HCT116 (cell line): ENCODE measurements at regions not wholly inside any gene's neighbourhood (a gene's known extent, or its start where the extent isn't known, plus 50 kb on each side); places are given as distances from the start of the nearest gene placed in this dataset.

Experiments
- ATAC-seq: fragments of 200-7000 bp; cut with Tn5 transposase; 2 replicates; pipeline ENCODE4 v1.9.1; 2020; ENCODE audit warnings: mild to moderate bottlenecking, moderate library complexity
- BruUV-seq: library from RNA; stranded (reverse); fragments of 400-500 nt; replicated peaks from 2 replicates; lab custom pipeline; 2021; lab: Mats Ljungman, UMichigan
- CTCF ChIA-PET: fragments of 300-600 bp; sonication (Branson Sonifier 250); formaldehyde crosslinking; loops from one replicate; lab custom pipeline; 2021; ENCODE audit warnings: antibody characterized with exemption; lab: Charles Lee
- POLR2A ChIA-PET: fragments of 300-600, 350-600 bp; sonication (Branson Sonifier 250); formaldehyde crosslinking; loops from one replicate; lab custom pipeline; 2021; ENCODE audit warnings: antibody characterized with exemption; lab: Charles Lee
- RAD21 ChIA-PET, 2 experiments: fragments of 300-600 bp; sonication (Branson Sonifier 250); formaldehyde crosslinking; loops; one replicate each; lab custom pipeline; 2023; ENCODE audit warnings: low total read pairs in 2 of 2; ENCODE audit not compliant: uncharacterized antibody in 2 of 2, unreplicated experiment in 2 of 2, low non-redundant PET in 1 of 2; lab: Charles Lee
- DNase-seq: peaks from one replicate; pipeline ENCODE4 v3.0.0-alpha.2; 2010; ENCODE audit warnings: low read depth, low spot score
- H2AFZ ChIP-seq: fragments of 200-600 bp; shearing (Covaris generic), sonication (generic); 2 replicates; pipeline ENCODE4 v1.6.1; 2017; ENCODE audit warnings: low read depth, mixed run types, mixed read lengths, antibody characterized with exemption, low read length; ENCODE audit not compliant: poor library complexity, severe bottlenecking
- H3K27ac ChIP-seq: 2 replicates; pipeline ENCODE4 v1.5.1; 2012; ENCODE audit warnings: low read depth, low read length
- H3K27me3 ChIP-seq: fragments of 200-600 bp; sonication (generic); 2 replicates; pipeline ENCODE4 v1.6.1; 2016; ENCODE audit warnings: mixed run types, low read length, mixed read lengths; ENCODE audit not compliant: insufficient read depth
- H3K36me3 ChIP-seq, 2 experiments: fragments of 200-500 bp in 1 of 2; fragments of 200-600 bp in 1 of 2; sonication (Bioruptor generic) in 1 of 2; sonication (generic) in 1 of 2; 2 replicates each; pipeline versions ENCODE4 v1.5.1 to v1.6.1; 2014 to 2016; ENCODE audit warnings: low read length in 2 of 2, inconsistent platforms in 1 of 2, mixed read lengths in 1 of 2, mixed run types in 1 of 2; ENCODE audit not compliant: insufficient read depth in 2 of 2, control insufficient read depth in 1 of 2
- H3K4me1 ChIP-seq, 2 experiments: fragments of 200-600 bp in 1 of 2; sonication (generic) in 1 of 2; 2 replicates each; pipeline versions ENCODE4 v1.5.1 to v1.6.1; 2012 to 2017; ENCODE audit warnings: low read length in 2 of 2, inconsistent platforms in 1 of 2, mild to moderate bottlenecking in 1 of 2, mixed read lengths in 1 of 2, mixed run types in 1 of 2, moderate library complexity in 1 of 2; ENCODE audit not compliant: insufficient read depth in 2 of 2, control insufficient read depth in 1 of 2
- H3K4me2 ChIP-seq: fragments of 200-600 bp; sonication (generic); 2 replicates; pipeline ENCODE4 v1.6.1; 2017; ENCODE audit warnings: mixed run types, low read length, mixed read lengths
- H3K4me3 ChIP-seq, 2 experiments: fragments of 200-600 bp in 1 of 2; sonication (generic) in 1 of 2; replicated peaks in 1 of 2; 2 replicates each; pipeline ENCODE4 v1.5.1; 2011 to 2016; ENCODE audit warnings: low read length in 2 of 2, control low read depth in 1 of 2, low read depth in 1 of 2, mild to moderate bottlenecking in 1 of 2, mixed read lengths in 1 of 2, mixed run types in 1 of 2
- H3K79me2 ChIP-seq: fragments of 200-600 bp; sonication (generic); 2 replicates; pipeline ENCODE4 v1.6.1; 2017; ENCODE audit warnings: mild to moderate bottlenecking, mixed run types, low read length, moderate library complexity, mixed read lengths; ENCODE audit not compliant: insufficient read depth
- H3K9ac ChIP-seq: fragments of 200-600 bp; sonication (generic); 2 replicates; pipeline ENCODE4 v1.6.1; 2016; ENCODE audit warnings: low read length, mixed read lengths
- H3K9me2 ChIP-seq: fragments of 200-600 bp; sonication (generic), shearing (Covaris generic); 2 replicates; pipeline ENCODE4 v1.6.1; 2017; ENCODE audit warnings: mixed run types, mild to moderate bottlenecking, moderate library complexity; ENCODE audit not compliant: insufficient read depth
- H3K9me3 ChIP-seq, 2 experiments: fragments of 200-500 bp in 1 of 2; fragments of 200-600 bp in 1 of 2; sonication (Bioruptor generic) in 1 of 2; sonication (generic) in 1 of 2; 2 replicates each; pipeline ENCODE4 v1.6.1; 2014 to 2017; ENCODE audit warnings: low read length in 2 of 2, mixed read lengths in 2 of 2, inconsistent platforms in 1 of 2, low read depth in 1 of 2, mild to moderate bottlenecking in 1 of 2, mixed run types in 1 of 2, moderate library complexity in 1 of 2; ENCODE audit not compliant: control insufficient read depth in 1 of 2, insufficient read depth in 1 of 2
- H4K20me1 ChIP-seq: fragments of 200-600 bp; sonication (generic), shearing (Covaris generic); 2 replicates; pipeline ENCODE4 v1.6.1; 2017; ENCODE audit warnings: mixed run types, mild to moderate bottlenecking, moderate library complexity; ENCODE audit not compliant: insufficient read depth
- ATF3 ChIP-seq: IDR thresholded peaks from 2 replicates; pipeline ENCODE4 v1.6.1; 2012
- CBX3 ChIP-seq: IDR thresholded peaks from 2 replicates; pipeline ENCODE4 v1.6.1; 2012; ENCODE audit warnings: low read depth
- CEBPB ChIP-seq: IDR thresholded peaks from 2 replicates; pipeline ENCODE4 v1.6.1; 2012; ENCODE audit warnings: low read depth
- EGR1 ChIP-seq: IDR thresholded peaks from 2 replicates; pipeline ENCODE4 v1.6.1; 2012; ENCODE audit warnings: low read depth
- ELF1 ChIP-seq: IDR thresholded peaks from 2 replicates; pipeline ENCODE4 v1.6.1; 2012; ENCODE audit warnings: low read depth, borderline replicate concordance
- EZH2phosphoT487 ChIP-seq: fragments of 200-600 bp; IDR thresholded peaks from 2 replicates; pipeline ENCODE4 v1.6.1; 2018; ENCODE audit warnings: antibody characterized with exemption, borderline replicate concordance
- FOSL1 ChIP-seq: IDR thresholded peaks from 2 replicates; pipeline ENCODE4 v1.6.1; 2012; ENCODE audit warnings: low read depth
- JUND ChIP-seq: IDR thresholded peaks from 2 replicates; pipeline ENCODE4 v1.6.1; 2012
- MAX ChIP-seq: IDR thresholded peaks from 2 replicates; pipeline ENCODE4 v1.6.1; 2012
- POLR2A ChIP-seq: IDR thresholded peaks from 2 replicates; pipeline ENCODE4 v1.7.0; 2011; ENCODE audit warnings: borderline replicate concordance; ENCODE audit not compliant: insufficient read depth, insufficient read length; ENCODE audit errors: extremely low read depth
- POLR2AphosphoS5 ChIP-seq: IDR thresholded peaks from 2 replicates; pipeline ENCODE4 v1.6.1; 2011; ENCODE audit warnings: mild to moderate bottlenecking, low read depth, low read length, moderate library complexity
- RAD21 ChIP-seq: IDR thresholded peaks from 2 replicates; pipeline ENCODE4 v1.6.1; 2012; ENCODE audit warnings: low read depth, mild to moderate bottlenecking
- REST ChIP-seq: IDR thresholded peaks from 2 replicates; pipeline ENCODE4 v1.6.1; 2012; ENCODE audit warnings: low read depth
- SP1 ChIP-seq: IDR thresholded peaks from 2 replicates; pipeline ENCODE4 v1.6.1; 2012; ENCODE audit warnings: low read depth
- SRF ChIP-seq: IDR thresholded peaks from 2 replicates; pipeline ENCODE4 v1.6.1; 2012; ENCODE audit warnings: low read depth
- TCF7L2 ChIP-seq: IDR thresholded peaks from 2 replicates; pipeline ENCODE4 v1.7.0; 2011; ENCODE audit warnings: borderline replicate concordance, inconsistent platforms; ENCODE audit not compliant: insufficient read depth, insufficient read length; ENCODE audit errors: extremely low read depth
- YY1 ChIP-seq: IDR thresholded peaks from 2 replicates; pipeline ENCODE4 v1.6.1; 2011; ENCODE audit warnings: low read length, low read depth, moderate library complexity, mild to moderate bottlenecking; ENCODE audit not compliant: insufficient replicate concordance; ENCODE audit errors: extremely low read depth
- ZBTB33 ChIP-seq: IDR thresholded peaks from 2 replicates; pipeline ENCODE4 v1.6.1; 2011; ENCODE audit warnings: mild to moderate bottlenecking, low read length, moderate library complexity; ENCODE audit not compliant: insufficient replicate concordance; ENCODE audit errors: extremely low read depth
- ZFX ChIP-seq: fragments of 450-650 bp; IDR thresholded peaks from 2 replicates; pipeline ENCODE4 v1.6.1; 2017
- ZNF274 ChIP-seq: fragments of 200-500 bp; sonication (Bioruptor generic); IDR thresholded peaks from 2 replicates; pipeline ENCODE4 v1.6.1; 2014; ENCODE audit warnings: mild to moderate bottlenecking, low read depth, low read length, inconsistent platforms
- intact Hi-C: fragments of 100-400 bp; cut with micrococcal nuclease; formaldehyde crosslinking; loops from 2 replicates; pipeline ENCODE4 v1.10.0; 2022

- H3K27ac ChIP-seq: no peak overlapping the region
- no peaks in the 10 kb centered on the region for H3K79me2 ChIP-seq
- no peak overlapping the region for H2AFZ ChIP-seq
- H3K9me2 ChIP-seq: no peaks in the 10 kb centered on the region
- no peaks in the 10 kb centered on the region for H3K4me1 ChIP-seq
- ChIA-PET POLR2A (no interaction called here), CTCF (no interaction called here), RAD21 (no interaction called here)
- H3K9me3 ChIP-seq: 0 out of 4 replicates have a peak, but pooled peaks cover 0 to 5% of the 10 kb centered on the region in 2 experiments
- no peak overlapping the region for H3K4me3 ChIP-seq
- TF ChIP-seq SP1 (no peak), MAX (no peak), TCF7L2 (no peak), ZNF274 (no peak), CEBPB (no peak), EGR1 (no peak), FOSL1 (no peak), JUND (no peak), POLR2AphosphoS5 (no peak), SRF (no peak), REST (no peak), EZH2phosphoT487 (no peak), ZFX (no peak), CBX3 (no peak), YY1 (no peak), POLR2A (no peak), ELF1 (no peak), RAD21 (no peak), ATF3 (no peak), ZBTB33 (no peak)
- ATAC-seq (no peak), DNase-seq (no peak)
- no peaks in the 10 kb centered on the region for H3K36me3 ChIP-seq
- no peaks in the 10 kb centered on the region for H4K20me1 ChIP-seq
- intact Hi-C loops: no loop called here
- H3K9ac ChIP-seq: no peak overlapping the region
- H3K4me2 ChIP-seq: no peak overlapping the region
- no peaks in the 10 kb centered on the region for H3K27me3 ChIP-seq
- BruUV-seq: no TSS peak
Measured at GRCh38 chr2:120662746-120663145, 72.9 kb upstream of the GLI2 start.
